ENCODE measurements at regions not wholly inside any gene's neighbourhood (a gene's known extent, or its start where the extent isn't known, plus 50 kb on each side); places are given as distances from the start of the nearest gene placed in this dataset.

DNA sequence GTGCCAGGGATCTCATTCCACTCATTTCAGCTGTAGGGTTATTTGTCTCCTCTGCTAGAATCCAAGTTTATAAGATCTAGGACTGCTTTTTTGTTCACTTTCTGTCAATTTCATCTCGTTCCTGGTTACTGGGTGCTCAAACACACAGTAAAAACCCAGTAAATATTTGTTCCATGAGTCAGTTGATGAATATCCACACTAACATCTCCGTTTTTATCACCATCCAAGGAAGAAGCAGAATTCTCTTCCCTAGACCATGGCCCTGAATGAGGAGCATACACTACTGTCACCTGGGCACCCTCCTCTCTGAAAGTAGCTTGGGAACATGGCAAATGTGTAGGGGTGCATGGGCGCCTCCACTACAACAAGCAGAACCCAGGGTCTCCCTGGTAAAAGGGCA lies 390.8 kb downstream of the FOXO1 start:
- no peak overlapping the region for H3K27ac Mint-ChIP-seq
- H3K9me3 Mint-ChIP-seq (ENCODE audit: low read depth), result no peaks in the 10 kb centered on the region
- H3K27me3 Mint-ChIP-seq, result peaks cover 18% of the 10 kb centered on the region
- H3K4me3 Mint-ChIP-seq (ENCODE audit: low read depth), result no peak overlapping the region
- no peak for DNase-seq (ENCODE audit: low spot score, unreplicated experiment)
- TF ChIP-seq, protein P1, sequence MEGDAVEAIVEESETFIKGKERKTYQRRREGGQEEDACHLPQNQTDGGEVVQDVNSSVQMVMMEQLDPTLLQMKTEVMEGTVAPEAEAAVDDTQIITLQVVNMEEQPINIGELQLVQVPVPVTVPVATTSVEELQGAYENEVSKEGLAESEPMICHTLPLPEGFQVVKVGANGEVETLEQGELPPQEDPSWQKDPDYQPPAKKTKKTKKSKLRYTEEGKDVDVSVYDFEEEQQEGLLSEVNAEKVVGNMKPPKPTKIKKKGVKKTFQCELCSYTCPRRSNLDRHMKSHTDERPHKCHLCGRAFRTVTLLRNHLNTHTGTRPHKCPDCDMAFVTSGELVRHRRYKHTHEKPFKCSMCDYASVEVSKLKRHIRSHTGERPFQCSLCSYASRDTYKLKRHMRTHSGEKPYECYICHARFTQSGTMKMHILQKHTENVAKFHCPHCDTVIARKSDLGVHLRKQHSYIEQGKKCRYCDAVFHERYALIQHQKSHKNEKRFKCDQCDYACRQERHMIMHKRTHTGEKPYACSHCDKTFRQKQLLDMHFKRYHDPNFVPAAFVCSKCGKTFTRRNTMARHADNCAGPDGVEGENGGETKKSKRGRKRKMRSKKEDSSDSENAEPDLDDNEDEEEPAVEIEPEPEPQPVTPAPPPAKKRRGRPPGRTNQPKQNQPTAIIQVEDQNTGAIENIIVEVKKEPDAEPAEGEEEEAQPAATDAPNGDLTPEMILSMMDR (IDR thresholded peaks at IDR 0.05; ENCODE audit: unreplicated experiment), result no peak
- no peaks in the 10 kb centered on the region for H3K36me3 Mint-ChIP-seq (ENCODE audit: insufficient read depth)
- peaks cover 2% of the 10 kb centered on the region for H3K4me1 Mint-ChIP-seq (ENCODE audit: low read depth)

DNA sequence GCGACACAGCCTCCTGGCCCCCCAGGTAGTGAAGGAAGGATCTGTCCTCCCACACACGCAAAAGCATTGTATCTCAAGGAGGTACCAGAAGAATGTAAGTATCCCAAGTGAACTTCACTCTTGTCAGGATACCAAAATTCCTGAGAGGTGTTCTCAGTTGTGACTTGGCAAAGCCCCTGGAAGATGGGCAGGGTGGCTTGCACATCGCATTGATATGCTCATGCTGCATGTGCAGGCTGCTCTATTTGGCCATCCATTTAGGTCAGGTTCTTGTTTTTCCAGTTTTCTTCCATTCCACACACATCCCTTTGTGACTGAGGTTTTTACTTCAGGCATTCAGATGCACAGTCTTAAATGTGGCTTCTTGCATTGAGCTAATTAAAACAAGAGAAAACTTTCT lies 382.8 kb downstream of the FOXO1 start:
- no peak overlapping the region for H3K27ac Mint-ChIP-seq

DNA sequence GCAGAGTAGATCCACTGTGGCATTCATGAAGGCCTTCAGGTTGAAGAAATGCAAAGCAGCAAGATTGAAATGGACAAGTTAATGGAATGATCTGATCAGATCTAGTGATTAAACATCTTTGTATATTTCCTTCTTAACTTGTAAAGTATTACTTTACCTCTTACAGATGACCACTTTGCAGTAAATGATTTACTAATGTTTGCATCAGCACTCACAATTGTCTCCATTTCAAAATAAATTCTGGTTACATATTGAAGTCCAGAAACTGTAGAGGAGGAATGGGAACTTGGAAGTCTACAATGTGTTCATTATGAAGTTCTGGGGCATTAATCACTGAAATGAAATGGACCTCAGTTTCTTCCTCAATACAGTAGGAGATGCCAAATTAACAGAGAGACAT lies 380.8 kb downstream of the FOXO1 start:
- TF ChIP-seq, protein P1 (IDR thresholded peaks at IDR 0.05; ENCODE audit: unreplicated experiment), result no peak
- Mint-ChIP-seq H3K27me3 (no peaks in the 10 kb centered on the region), H3K4me3 (ENCODE audit: low read depth) (no peak overlapping the region), H3K36me3 (ENCODE audit: insufficient read depth) (no peaks in the 10 kb centered on the region), H3K4me1 (ENCODE audit: low read depth) (peaks cover 6% of the 10 kb centered on the region), H3K9me3 (ENCODE audit: low read depth) (no peaks in the 10 kb centered on the region), H3K27ac (no peak overlapping the region)
- DNase-seq (ENCODE audit: low spot score, unreplicated experiment), result no peak

More for the DNA sequence above, 382.8 kb downstream of the FOXO1 start:
- TF ChIP-seq, protein P1 (IDR thresholded peaks at IDR 0.05; ENCODE audit: unreplicated experiment), result no peak
- no peaks in the 10 kb centered on the region for H3K9me3 Mint-ChIP-seq (ENCODE audit: low read depth)
- H3K27me3 Mint-ChIP-seq, result no peaks in the 10 kb centered on the region
- no peaks in the 10 kb centered on the region for H3K36me3 Mint-ChIP-seq (ENCODE audit: insufficient read depth)
- DNase-seq (ENCODE audit: low spot score, unreplicated experiment), result no peak
- no peak overlapping the region for H3K4me3 Mint-ChIP-seq (ENCODE audit: low read depth)
- peaks cover 6% of the 10 kb centered on the region for H3K4me1 Mint-ChIP-seq (ENCODE audit: low read depth)

DNA sequence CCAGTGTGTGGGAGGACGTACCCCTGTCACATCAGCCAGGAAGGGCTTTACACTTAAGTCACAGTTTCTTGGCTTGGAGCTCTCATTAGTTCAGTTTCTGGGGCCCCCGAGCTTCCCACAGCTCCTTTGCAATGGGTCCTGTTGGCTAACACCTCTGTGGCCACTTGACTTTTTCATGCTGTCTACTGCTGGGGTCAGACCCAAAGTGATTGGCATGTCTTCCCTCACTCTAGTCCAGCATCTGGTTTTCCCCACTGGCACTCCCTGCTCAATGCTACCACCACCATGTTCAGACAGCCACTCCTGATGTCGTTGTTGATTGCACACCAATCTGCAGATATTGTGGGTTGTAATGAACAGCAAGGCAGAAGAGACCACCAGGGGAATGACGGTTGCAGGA lies 379.0 kb downstream of the FOXO1 start:
- no peak overlapping the region for H3K27ac Mint-ChIP-seq
- DNase-seq (ENCODE audit: low spot score, unreplicated experiment), result no peak
- no peaks in the 10 kb centered on the region for H3K27me3 Mint-ChIP-seq
- peaks cover 6% of the 10 kb centered on the region for H3K4me1 Mint-ChIP-seq (ENCODE audit: low read depth)
- TF ChIP-seq, protein P1 (IDR thresholded peaks at IDR 0.05; ENCODE audit: unreplicated experiment), result no peak
- no peaks in the 10 kb centered on the region for H3K9me3 Mint-ChIP-seq (ENCODE audit: low read depth)
- no peaks in the 10 kb centered on the region for H3K36me3 Mint-ChIP-seq (ENCODE audit: insufficient read depth)
- no peak overlapping the region for H3K4me3 Mint-ChIP-seq (ENCODE audit: low read depth)

DNA sequence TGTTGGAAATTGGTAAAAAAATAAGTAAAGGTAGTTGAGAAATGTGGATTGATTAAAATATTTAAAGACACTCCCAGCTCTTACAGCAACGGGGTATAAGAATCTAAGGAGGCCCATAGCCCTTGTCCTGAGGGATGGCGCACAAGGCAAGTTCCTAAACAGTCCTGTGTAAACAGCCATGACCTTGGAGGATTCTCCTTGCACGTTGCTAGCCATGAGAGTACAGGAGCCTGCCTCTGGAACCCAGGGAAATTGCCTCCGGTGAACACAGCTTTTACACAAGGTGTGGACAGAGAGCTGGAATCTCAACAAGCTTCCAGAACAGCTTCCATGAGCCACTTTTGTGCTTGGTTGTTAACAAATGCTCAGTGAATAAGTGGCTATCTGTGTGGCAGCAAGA lies 378.2 kb downstream of the FOXO1 start:
- H3K36me3 Mint-ChIP-seq (ENCODE audit: insufficient read depth), result no peaks in the 10 kb centered on the region
- no peak overlapping the region for H3K27ac Mint-ChIP-seq
- H3K4me1 Mint-ChIP-seq (ENCODE audit: low read depth), result peaks cover 4% of the 10 kb centered on the region
- no peak overlapping the region for H3K4me3 Mint-ChIP-seq (ENCODE audit: low read depth)
- DNase-seq (ENCODE audit: low spot score, unreplicated experiment), result no peak
- no peaks in the 10 kb centered on the region for H3K27me3 Mint-ChIP-seq
- TF ChIP-seq, protein P1 (IDR thresholded peaks at IDR 0.05; ENCODE audit: unreplicated experiment), result no peak
- no peaks in the 10 kb centered on the region for H3K9me3 Mint-ChIP-seq (ENCODE audit: low read depth)
